Inferior parietal cortex (tissue), 1 donor: ENCODE measurements at regions not wholly inside any gene's neighbourhood (a gene's known extent, or its start where the extent isn't known, plus 50 kb on each side); places are given as distances from the start of the nearest gene placed in this dataset.
A peak's percentile ranks its signal among the peaks of the same experiment; 100 is the strongest.

Experiments
- DNase-seq: peaks from one replicate; pipeline ENCODE4 v3.0.0-alpha.2; 2016; ENCODE audit errors: extremely low spot score

GRCh38 chr4:18398661-18399060, 377.1 kb upstream of the LCORL start:
- DNase-seq, result no peak

GRCh38 chr4:18397681-18398390, 376.3 kb upstream of the LCORL start:
- DNase-seq, result no peak

GRCh38 chr4:18394656-18395055, 373.1 kb upstream of the LCORL start:
- no peak for DNase-seq

GRCh38 chr4:18391354-18391728, 369.8 kb upstream of the LCORL start:
- no peak for DNase-seq

- no peak for DNase-seq
Observed at GRCh38 chr4:18390655-18391353, 369.2 kb upstream of the LCORL start.

- no peak for DNase-seq
Observed at GRCh38 chr4:18389115-18389514, 367.6 kb upstream of the LCORL start.

- DNase-seq, result no peak
Observed at GRCh38 chr4:18388039-18388438, 366.5 kb upstream of the LCORL start.

- DNase-seq, result no peak
Observed at GRCh38 chr4:18381186-18381585, 359.6 kb upstream of the LCORL start.

GRCh38 chr4:18369561-18369960, 348.0 kb upstream of the LCORL start:
- DNase-seq, result no peak

GRCh38 chr4:18366892-18367291, 345.3 kb upstream of the LCORL start:
- DNase-seq, result no peak

- DNase-seq, result no peak
Observed at GRCh38 chr4:18366136-18366535, 344.6 kb upstream of the LCORL start.

GRCh38 chr4:18343581-18343980, 322.0 kb upstream of the LCORL start:
- DNase-seq, result no peak

GRCh38 chr4:18342847-18343246, 321.3 kb upstream of the LCORL start:
- no peak for DNase-seq

- DNase-seq, result no peak
Observed at GRCh38 chr4:18321956-18322530, 300.5 kb upstream of the LCORL start.

GRCh38 chr4:18319431-18319830, 297.9 kb upstream of the LCORL start:
- peak; percentile 1 for DNase-seq

GRCh38 chr4:18318682-18319388, 297.3 kb upstream of the LCORL start:
- DNase-seq, result no peak

- DNase-seq, result no peak
Observed at GRCh38 chr4:18314731-18315130, 293.2 kb upstream of the LCORL start.

- no peak for DNase-seq
Observed at GRCh38 chr4:18297684-18298083, 276.1 kb upstream of the LCORL start.

GRCh38 chr4:18296411-18296810, 274.9 kb upstream of the LCORL start:
- DNase-seq, result no peak

- no peak for DNase-seq
Observed at GRCh38 chr4:18294846-18295245, 273.3 kb upstream of the LCORL start.

GRCh38 chr4:18294021-18294420, 272.5 kb upstream of the LCORL start:
- DNase-seq, result no peak

- DNase-seq, result no peak
Observed at GRCh38 chr4:18292411-18292810, 270.9 kb upstream of the LCORL start.

GRCh38 chr4:18291981-18292380, 270.4 kb upstream of the LCORL start:
- no peak for DNase-seq
